OCI-LY1 (cell line): ENCODE measurements at regions not wholly inside any gene's neighbourhood (a gene's known extent, or its start where the extent isn't known, plus 50 kb on each side); places are given as distances from the start of the nearest gene placed in this dataset.

ENCODE experiments used
- H2AFZ ChIP-seq: fragments of 200-600 bp; sonication (generic), shearing (Covaris generic); 2 replicates; pipeline ENCODE4 v1.6.0; 2014; ENCODE audit warnings: antibody characterized with exemption, mild to moderate bottlenecking, low read length
- H3F3A ChIP-seq: fragments of 200-600 bp; sonication (generic), shearing (Covaris generic); 2 replicates; pipeline ENCODE4 v1.6.0; 2014; ENCODE audit warnings: mild to moderate bottlenecking, antibody characterized with exemption, low read length, moderate library complexity; ENCODE audit not compliant: insufficient read depth
- H3K27ac ChIP-seq: fragments of 200-600 bp; sonication (generic); 2 replicates; pipeline ENCODE4 v1.5.1; 2014; ENCODE audit warnings: low read length, mixed run types, mild to moderate bottlenecking, low read depth; ENCODE audit not compliant: poor library complexity, severe bottlenecking
- H3K27me3 ChIP-seq: fragments of 200-600 bp; sonication (generic); 2 replicates; pipeline ENCODE4 v1.6.0; 2014; ENCODE audit warnings: antibody characterized with exemption, mild to moderate bottlenecking, low read length, moderate library complexity; ENCODE audit not compliant: insufficient read depth
- H3K36me3 ChIP-seq: fragments of 200-600 bp; sonication (generic); 2 replicates; pipeline ENCODE4 v1.6.1; 2014; ENCODE audit warnings: mild to moderate bottlenecking, antibody characterized with exemption, low read length, moderate library complexity, mixed read lengths; ENCODE audit not compliant: insufficient read depth
- H3K4me1 ChIP-seq: fragments of 200-600 bp; sonication (generic); 2 replicates; pipeline ENCODE4 v1.5.1; 2014; ENCODE audit warnings: mild to moderate bottlenecking, low read length, moderate library complexity; ENCODE audit not compliant: insufficient read depth, severe bottlenecking
- H3K4me2 ChIP-seq: fragments of 200-600 bp; sonication (generic), shearing (Covaris generic); 2 replicates; pipeline ENCODE4 v1.6.1; 2014; ENCODE audit warnings: low read length
- H3K4me3 ChIP-seq: fragments of 200-600 bp; sonication (generic); 2 replicates; pipeline ENCODE4 v1.5.1; 2014; ENCODE audit warnings: low read length, low read depth, mild to moderate bottlenecking, mixed read lengths; ENCODE audit not compliant: poor library complexity, severe bottlenecking
- H3K79me2 ChIP-seq: fragments of 200-600 bp; shearing (Covaris generic); 2 replicates; pipeline ENCODE4 v1.6.1; 2016; ENCODE audit warnings: mixed run types, low read length, mixed read lengths; ENCODE audit not compliant: insufficient read depth
- H3K9ac ChIP-seq: fragments of 200-600 bp; sonication (generic), shearing (Covaris generic); 2 replicates; pipeline ENCODE4 v1.6.1; 2014; ENCODE audit warnings: mild to moderate bottlenecking, low read length, mixed read lengths
- H3K9me2 ChIP-seq: fragments of 200-600 bp; sonication (generic), shearing (Covaris generic); 2 replicates; pipeline ENCODE4 v1.6.1; 2014; ENCODE audit warnings: low read depth, mild to moderate bottlenecking, low read length, mixed read lengths
- H3K9me3 ChIP-seq: fragments of 200-600 bp; shearing (Covaris generic); 2 replicates; pipeline ENCODE4 v1.6.1; 2014; ENCODE audit warnings: low read length, mixed read lengths
- H4K20me1 ChIP-seq: fragments of 200-600 bp; sonication (generic), shearing (Covaris generic); 2 replicates; pipeline ENCODE4 v1.6.0; 2016; ENCODE audit warnings: mild to moderate bottlenecking, low read length; ENCODE audit not compliant: insufficient read depth
- CTCF ChIP-seq: fragments of 200-600 bp; sonication (generic), shearing (Covaris generic); IDR thresholded peaks from 2 replicates; pipeline ENCODE4 v1.5.1; 2017; ENCODE audit warnings: mild to moderate bottlenecking, antibody characterized with exemption, low read length, moderate library complexity, mixed read lengths
- EZH2 ChIP-seq: fragments of 200-600 bp; sonication (generic), shearing (Covaris generic); IDR thresholded peaks from 2 replicates; pipeline ENCODE4 v1.8.0; 2017; ENCODE audit warnings: borderline replicate concordance, mixed run types, mild to moderate bottlenecking, antibody characterized with exemption, low read length, moderate library complexity, mixed read lengths

- no peak overlapping the region for H3K4me3 ChIP-seq
- H4K20me1 ChIP-seq = no peaks in the 10 kb centered on the region
- H3K9me2 ChIP-seq = no peaks in the 10 kb centered on the region
- TF ChIP-seq CTCF (no peak), EZH2 (no peak)
- H3K36me3 ChIP-seq = no peaks in the 10 kb centered on the region
- H3F3A ChIP-seq = no peaks in the 10 kb centered on the region
- no peak overlapping the region for H2AFZ ChIP-seq
- no peak overlapping the region for H3K4me2 ChIP-seq
- H3K9ac ChIP-seq = no peak overlapping the region
- H3K9me3 ChIP-seq = no peaks in the 10 kb centered on the region
- H3K27ac ChIP-seq = no peak overlapping the region
- no peaks in the 10 kb centered on the region for H3K4me1 ChIP-seq
- H3K79me2 ChIP-seq = no peaks in the 10 kb centered on the region
- H3K27me3 ChIP-seq = no peaks in the 10 kb centered on the region
These were observed 279.4 kb upstream of the PDGFD start for GRCh38 chr11:104443387-104443786.

- H3K9ac ChIP-seq = no peak overlapping the region
- no peaks in the 10 kb centered on the region for H3K79me2 ChIP-seq
- H3K9me3 ChIP-seq = no peaks in the 10 kb centered on the region
- no peaks in the 10 kb centered on the region for H3K27me3 ChIP-seq
- no peaks in the 10 kb centered on the region for H3F3A ChIP-seq
- no peaks in the 10 kb centered on the region for H3K4me1 ChIP-seq
- no peak overlapping the region for H3K4me2 ChIP-seq
- TF ChIP-seq CTCF (no peak), EZH2 (no peak)
- H3K36me3 ChIP-seq = no peaks in the 10 kb centered on the region
- H3K9me2 ChIP-seq = no peaks in the 10 kb centered on the region
- no peak overlapping the region for H3K27ac ChIP-seq
- no peak overlapping the region for H2AFZ ChIP-seq
- H3K4me3 ChIP-seq = no peak overlapping the region
- no peaks in the 10 kb centered on the region for H4K20me1 ChIP-seq
These were observed 278.4 kb upstream of the PDGFD start for GRCh38 chr11:104442321-104442720.

GRCh38 chr11:104435494-104435893 is 271.5 kb upstream of the PDGFD start:
- Histone ChIP-seq H3K9me2 (no peaks in the 10 kb centered on the region), H3K36me3 (no peaks in the 10 kb centered on the region), H2AFZ (no peak overlapping the region), H3K9ac (no peak overlapping the region), H3K4me2 (no peak overlapping the region), H3K4me3 (no peak overlapping the region), H3K79me2 (no peaks in the 10 kb centered on the region), H3K27ac (no peak overlapping the region), H3K27me3 (no peaks in the 10 kb centered on the region), H3K9me3 (no peaks in the 10 kb centered on the region), H3F3A (no peaks in the 10 kb centered on the region), H4K20me1 (no peaks in the 10 kb centered on the region), H3K4me1 (no peaks in the 10 kb centered on the region)
- TF ChIP-seq CTCF (no peak), EZH2 (no peak)
